Right lobe of liver (tissue), 6 donors: ENCODE measurements at regions not wholly inside any gene's neighbourhood (a gene's known extent, or its start where the extent isn't known, plus 50 kb on each side); places are given as distances from the start of the nearest gene placed in this dataset.

ENCODE experiments used
- ATAC-seq, 4 donors: fragments of 200-7000 bp; cut with Tn5 transposase; one replicate each; pipeline ENCODE4 v1.9.1; 2020; ENCODE audit warnings: mild to moderate bottlenecking in 4 of 4, moderate library complexity in 4 of 4
- DNase-seq, 3 donors: peaks; one replicate each; pipeline ENCODE4 v3.0.0-alpha.2; 2020
- H3K27ac ChIP-seq, 3 donors: fragments of 200-600 bp; one replicate each; pipeline ENCODE4 v1.8.0; 2022
- H3K27me3 ChIP-seq, 2 donors: fragments of 200-600 bp; one replicate each; pipeline ENCODE4 v1.8.0; 2022
- H3K36me3 ChIP-seq, 4 donors: fragments of 200-600 bp; sonication (generic) in 1 of 4; one replicate each; pipeline versions ENCODE4 v1.5.1 to v1.8.0; 2017 to 2022; ENCODE audit warnings: control low read depth in 1 of 4
- H3K4me1 ChIP-seq, 4 donors: fragments of 200-600 bp; sonication (generic) in 1 of 4; one replicate each; pipeline versions ENCODE4 v1.5.1 to v1.8.0; 2017 to 2022; ENCODE audit warnings: control low read depth in 1 of 4
- H3K4me3 ChIP-seq, 3 donors: fragments of 200-600 bp; one replicate each; pipeline ENCODE4 v1.8.0; 2022
- H3K9me3 ChIP-seq, 4 donors: fragments of 200-600 bp; sonication (generic) in 1 of 4; one replicate each; pipeline versions ENCODE4 v1.5.1 to v1.8.0; 2017 to 2022; ENCODE audit warnings: control low read depth in 1 of 4
- POLR2A ChIP-seq: fragments of 450-650 bp; IDR thresholded peaks from one replicate; pipeline ENCODE4 v1.6.1; 2017; ENCODE audit warnings: antibody characterized with exemption, mild to moderate bottlenecking
- WGBS: methylation state at CpG from one replicate; pipeline ENCODE4 v1.1.6; 2018; ENCODE audit warnings: low coverage, low lambda C conversion rate; ENCODE audit not compliant: insufficient coverage; ENCODE audit errors: missing lambda C conversion rate; 5-methylcytosine and 5-hydroxymethylcytosine counted together
- intact Hi-C, 2 donors: fragments of 100-400 bp; cut with DNase I; formaldehyde crosslinking; loops; one replicate each; pipeline versions ENCODE4 v1.11.2 to v1.14.1; 2022
- TF ChIP-seq, protein P1 (sequence below), 4 donors: fragments of 200-600 bp in 3 of 4; fragments of 450-650 bp in 1 of 4; IDR thresholded peaks; one replicate each; pipeline versions ENCODE4 v1.5.1 to v1.8.0; 2016 to 2022; ENCODE audit warnings: antibody characterized with exemption in 4 of 4, mild to moderate bottlenecking in 2 of 4
- donor health status: DM: no; HTN: yes; CAD: no.
- donor health status: DM: no; HTN: no; CAD: no.
- donor health status: DM: no; HTN: no; CAD: no.
- donor health status: DM: no; HTN: yes; CAD: no.
- donor health status: DM: no; HTN: yes; CAD: no.

GRCh38 chr11:45057938-45058646 lies 88.3 kb upstream of the PRDM11 start:
- no peak for DNase-seq
- no peak overlapping the region for H3K27ac ChIP-seq

GRCh38 chr11:45058647-45058950 lies 87.8 kb upstream of the PRDM11 start:
- no peaks in the 10 kb centered on the region for H3K27me3 ChIP-seq
- WGBS = 49% methylated on average over 3 of the region's 3 CpGs
- no peak overlapping the region for H3K27ac ChIP-seq
- DNase-seq (no peak), ATAC-seq (no peak)
- no peaks in the 10 kb centered on the region for H3K4me1 ChIP-seq
- intact Hi-C loops = no loop called here
- no peaks in the 10 kb centered on the region for H3K36me3 ChIP-seq
- TF ChIP-seq POLR2A = no peak
- TF ChIP-seq, protein P1, sequence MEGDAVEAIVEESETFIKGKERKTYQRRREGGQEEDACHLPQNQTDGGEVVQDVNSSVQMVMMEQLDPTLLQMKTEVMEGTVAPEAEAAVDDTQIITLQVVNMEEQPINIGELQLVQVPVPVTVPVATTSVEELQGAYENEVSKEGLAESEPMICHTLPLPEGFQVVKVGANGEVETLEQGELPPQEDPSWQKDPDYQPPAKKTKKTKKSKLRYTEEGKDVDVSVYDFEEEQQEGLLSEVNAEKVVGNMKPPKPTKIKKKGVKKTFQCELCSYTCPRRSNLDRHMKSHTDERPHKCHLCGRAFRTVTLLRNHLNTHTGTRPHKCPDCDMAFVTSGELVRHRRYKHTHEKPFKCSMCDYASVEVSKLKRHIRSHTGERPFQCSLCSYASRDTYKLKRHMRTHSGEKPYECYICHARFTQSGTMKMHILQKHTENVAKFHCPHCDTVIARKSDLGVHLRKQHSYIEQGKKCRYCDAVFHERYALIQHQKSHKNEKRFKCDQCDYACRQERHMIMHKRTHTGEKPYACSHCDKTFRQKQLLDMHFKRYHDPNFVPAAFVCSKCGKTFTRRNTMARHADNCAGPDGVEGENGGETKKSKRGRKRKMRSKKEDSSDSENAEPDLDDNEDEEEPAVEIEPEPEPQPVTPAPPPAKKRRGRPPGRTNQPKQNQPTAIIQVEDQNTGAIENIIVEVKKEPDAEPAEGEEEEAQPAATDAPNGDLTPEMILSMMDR (IDR thresholded peaks at IDR 0.05) = no peak
- H3K9me3 ChIP-seq = no peaks in the 10 kb centered on the region
- no peak overlapping the region for H3K4me3 ChIP-seq

More at GRCh38 chr11:45057938-45058646, 88.3 kb upstream of the PRDM11 start:
- H3K27me3 ChIP-seq = no peaks in the 10 kb centered on the region
- H3K36me3 ChIP-seq = no peaks in the 10 kb centered on the region
- intact Hi-C loops = no loop called here
- no peak overlapping the region for H3K4me3 ChIP-seq
- WGBS = 31% methylated on average over 3 of the region's 5 CpGs
- no peaks in the 10 kb centered on the region for H3K4me1 ChIP-seq
- ATAC-seq = peak; percentile 52 to 64 (median 56)
- TF ChIP-seq, protein P1 (IDR thresholded peaks at IDR 0.05) = no peak
- TF ChIP-seq POLR2A = no peak
- H3K9me3 ChIP-seq = no peaks in the 10 kb centered on the region

GRCh38 chr11:45060707-45061106 lies 85.7 kb upstream of the PRDM11 start:
- ATAC-seq = no peak
- Histone ChIP-seq H3K36me3 (no peaks in the 10 kb centered on the region), H3K27me3 (no peaks in the 10 kb centered on the region), H3K9me3 (peaks cover 0 to 3% (median 0%) of the 10 kb centered on the region in 4 donors), H3K27ac (no peak overlapping the region), H3K4me1 (no peaks in the 10 kb centered on the region), H3K4me3 (no peak overlapping the region)
- no peak for DNase-seq
- TF ChIP-seq, protein P1 (IDR thresholded peaks at IDR 0.05) = no peak
- no peak for TF ChIP-seq POLR2A
- 69% methylated on average over 7 of the region's 8 CpGs for WGBS
- intact Hi-C loops = no loop called here

DNA sequence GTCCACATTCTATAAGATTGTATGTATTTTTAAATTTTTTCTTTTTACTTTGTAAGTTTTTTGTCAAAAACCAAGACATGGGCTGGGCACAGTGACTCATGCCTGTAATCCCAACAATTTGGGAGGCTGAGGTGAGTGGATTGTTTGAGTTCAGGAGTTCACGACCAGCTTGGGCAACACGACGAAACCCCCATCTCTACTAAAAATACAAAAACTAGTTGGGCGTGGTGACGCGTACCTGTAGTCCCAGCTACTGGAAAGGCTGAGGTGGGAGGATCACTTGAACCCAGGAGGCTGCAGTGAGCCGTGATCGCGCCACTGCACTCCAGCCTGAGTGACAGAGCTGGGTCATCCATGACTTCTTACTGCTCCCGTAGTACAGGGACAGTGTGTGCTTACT lies 84.8 kb upstream of the PRDM11 start:
- H3K4me1 ChIP-seq = no peaks in the 10 kb centered on the region
- DNase-seq = no peak
- H3K36me3 ChIP-seq = no peaks in the 10 kb centered on the region
- no peak for ATAC-seq
- no peak overlapping the region for H3K27ac ChIP-seq
- 79% methylated on average over 9 of the region's 10 CpGs for WGBS
- no peak overlapping the region for H3K4me3 ChIP-seq
- H3K9me3 ChIP-seq = peaks cover 0 to 3% (median 0%) of the 10 kb centered on the region in 4 donors
- no peak for TF ChIP-seq POLR2A
- TF ChIP-seq, protein P1 (IDR thresholded peaks at IDR 0.05) = no peak
- intact Hi-C loops = no loop called here
- no peaks in the 10 kb centered on the region for H3K27me3 ChIP-seq

- H3K9me3 ChIP-seq = peaks cover 0 to 3% (median 0%) of the 10 kb centered on the region in 4 donors
- intact Hi-C loops = no loop called here
- H3K36me3 ChIP-seq = no peaks in the 10 kb centered on the region
- H3K4me3 ChIP-seq = no peak overlapping the region
- H3K4me1 ChIP-seq = no peaks in the 10 kb centered on the region
- DNase-seq = no peak
- no peak overlapping the region for H3K27ac ChIP-seq
- no peak for TF ChIP-seq POLR2A
- TF ChIP-seq, protein P1 (IDR thresholded peaks at IDR 0.05) = no peak
- WGBS = 75% methylated on average over 3 of the region's 3 CpGs
- no peaks in the 10 kb centered on the region for H3K27me3 ChIP-seq
- ATAC-seq = no peak
These were observed 84.3 kb upstream of the PRDM11 start for GRCh38 chr11:45062115-45062514.
